ENCODE measurements at regions not wholly inside any gene's neighbourhood (a gene's known extent, or its start where the extent isn't known, plus 50 kb on each side); places are given as distances from the start of the nearest gene placed in this dataset.
"Not testable (repeated sequence)": the region's sequence is repeated elsewhere in the genome, so short reads cannot be mapped to it uniquely, and the experiment has no call there.

DNA sequence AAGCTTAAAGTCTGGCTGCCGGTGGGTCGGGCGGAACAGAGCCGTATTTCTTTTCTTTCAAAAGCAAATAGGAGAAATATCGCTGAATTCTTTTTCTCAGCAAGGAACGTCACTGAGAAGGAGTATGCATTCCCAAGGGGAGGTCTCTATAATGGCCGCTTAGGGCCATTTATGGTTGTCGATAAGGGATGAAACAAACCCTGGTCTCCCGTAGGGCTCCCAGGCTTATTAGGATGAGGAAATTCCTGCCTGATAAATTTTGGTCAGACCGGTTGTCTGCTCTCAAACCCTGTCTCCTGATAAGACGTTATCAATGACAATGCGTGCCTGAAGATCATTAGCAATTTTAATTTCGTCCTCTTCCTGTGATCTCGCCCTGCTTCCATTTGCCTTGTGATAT is 227.7 kb upstream of the ZEB2 start:
- ATAC-seq: no peak
- Histone ChIP-seq H3K36me3 (ENCODE audit: low read depth) (no peaks in the 10 kb centered on the region), H3K4me1 (ENCODE audit: low read depth) (no peaks in the 10 kb centered on the region)

DNA sequence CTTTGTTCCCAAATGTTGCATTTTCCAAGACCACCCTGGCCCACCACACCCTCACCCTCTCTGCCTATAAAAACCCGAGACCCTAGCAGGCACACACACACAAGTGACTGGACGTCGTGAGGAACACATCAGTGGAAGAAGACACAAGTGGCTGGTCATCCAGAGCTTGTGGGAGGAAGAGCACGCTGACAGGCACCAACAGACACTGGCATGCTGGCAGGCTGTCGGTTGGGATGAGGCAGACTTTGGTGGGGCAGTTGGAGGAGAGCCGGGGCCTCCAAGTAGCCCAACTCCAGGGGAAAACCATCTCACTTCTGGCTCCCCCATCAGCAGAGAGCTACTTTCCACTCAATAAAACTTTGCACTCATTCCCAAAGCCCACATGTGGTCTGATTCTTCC is 225.5 kb upstream of the ZEB2 start:
- intact Hi-C loops (cut with DNase I, micrococcal nuclease): no loop called here
- H3K4me3 ChIP-seq: no peak overlapping the region
- no peak for DNase-seq

More for the DNA sequence above, 227.7 kb upstream of the ZEB2 start:
- H3K9me3 ChIP-seq: peaks cover 32% of the 10 kb centered on the region
- TF ChIP-seq CTCF (IDR thresholded peaks at IDR 0.05): no peak
- H3K4me3 ChIP-seq: no peak overlapping the region
- intact Hi-C loops (cut with DNase I, micrococcal nuclease): no loop called here
- DNase-seq: no peak

GRCh38 chr2:144738749-144739148 is 218.8 kb upstream of the ZEB2 start:
- no peaks in the 10 kb centered on the region for H3K9me3 ChIP-seq
- no peak for TF ChIP-seq CTCF (IDR thresholded peaks at IDR 0.05)
- DNase-seq (no peak), ATAC-seq (no peak)
- intact Hi-C loops (cut with DNase I, micrococcal nuclease): no loop called here
- H3K36me3 ChIP-seq (ENCODE audit: low read depth): no peaks in the 10 kb centered on the region
- H3K4me1 ChIP-seq (ENCODE audit: low read depth): no peaks in the 10 kb centered on the region
- no peak overlapping the region for H3K4me3 ChIP-seq

More for the DNA sequence above, 225.5 kb upstream of the ZEB2 start:
- Histone ChIP-seq H3K36me3 (ENCODE audit: low read depth) (no peaks in the 10 kb centered on the region), H3K9me3 (peaks cover 32% of the 10 kb centered on the region), H3K4me1 (ENCODE audit: low read depth) (no peaks in the 10 kb centered on the region)
- TF ChIP-seq CTCF (IDR thresholded peaks at IDR 0.05): no peak
- ATAC-seq: no peak

DNA sequence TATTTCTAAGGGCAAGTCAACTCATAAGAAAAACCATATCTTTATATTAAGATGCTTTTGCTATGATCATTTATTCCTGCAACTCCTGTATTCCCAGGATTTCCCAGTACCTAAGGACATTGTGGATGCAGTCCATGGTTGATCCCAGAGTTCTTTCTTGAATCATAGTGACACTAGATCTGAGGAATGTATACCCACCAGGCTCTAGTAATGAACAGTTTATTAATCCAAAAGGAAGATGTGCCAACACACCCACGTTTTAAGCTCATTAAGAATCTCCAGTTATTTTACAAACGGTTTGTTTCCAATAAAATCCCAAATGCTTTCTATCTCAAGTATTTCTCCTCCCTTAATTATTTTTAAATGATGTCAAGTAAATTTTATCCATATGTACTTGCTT is 210.8 kb upstream of the ZEB2 start:
- ATAC-seq: no peak
- Histone ChIP-seq H3K4me3 (no peak overlapping the region), H3K9me3 (no peaks in the 10 kb centered on the region), H3K36me3 (ENCODE audit: low read depth) (no peaks in the 10 kb centered on the region), H3K4me1 (ENCODE audit: low read depth) (no peaks in the 10 kb centered on the region)
- intact Hi-C loops (cut with DNase I, micrococcal nuclease): no loop called here
- no peak for DNase-seq
- no peak for TF ChIP-seq CTCF (IDR thresholded peaks at IDR 0.05)

DNA sequence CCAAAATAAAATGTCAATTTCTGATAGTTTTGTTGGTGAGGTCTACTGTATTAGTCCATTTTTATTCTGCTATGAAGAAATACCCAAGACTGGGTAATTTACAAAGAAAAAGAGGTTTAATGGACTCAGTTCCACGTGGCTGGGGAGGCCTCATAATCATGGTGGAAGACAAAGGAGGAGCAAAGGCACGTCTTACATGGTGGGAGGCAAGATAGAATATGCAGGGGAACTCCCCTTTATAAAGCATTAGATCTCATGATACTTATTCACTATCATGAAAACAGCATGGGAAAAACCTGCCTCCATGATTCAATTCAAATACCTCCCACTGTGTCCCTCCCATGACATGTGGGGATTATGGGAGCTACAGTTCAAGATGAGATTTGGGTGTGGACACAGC is 204.5 kb upstream of the ZEB2 start:
- DNase-seq; H3K4me1 ChIP-seq (ENCODE audit: low read depth); ATAC-seq; H3K4me3 ChIP-seq; H3K9me3 ChIP-seq; H3K36me3 ChIP-seq (ENCODE audit: low read depth); intact Hi-C loops (cut with DNase I, micrococcal nuclease): not testable (repeated sequence)

- DNase-seq (no peak), ATAC-seq (no peak)
- no peaks in the 10 kb centered on the region for H3K9me3 ChIP-seq
- intact Hi-C loops (cut with DNase I, micrococcal nuclease): no loop called here
- no peaks in the 10 kb centered on the region for H3K36me3 ChIP-seq (ENCODE audit: low read depth)
- no peaks in the 10 kb centered on the region for H3K4me1 ChIP-seq (ENCODE audit: low read depth)
- H3K4me3 ChIP-seq: no peak overlapping the region
- no peak for TF ChIP-seq CTCF (IDR thresholded peaks at IDR 0.05)
These were observed 198.5 kb upstream of the ZEB2 start for GRCh38 chr2:144718376-144718775.

All from mucosa of descending colon (tissue), 3 donors.